ENCODE measurements at regions not wholly inside any gene's neighbourhood (a gene's known extent, or its start where the extent isn't known, plus 50 kb on each side); places are given as distances from the start of the nearest gene placed in this dataset.

- Histone ChIP-seq H3K27me3 (ENCODE audit: low read depth) (no peaks in the 10 kb centered on the region), H3K4me1 (no peaks in the 10 kb centered on the region), H3K9me3 (no peaks in the 10 kb centered on the region), H3K4me3 (no peak overlapping the region), H3K36me3 (replicated peaks) (no peaks in the 10 kb centered on the region)
- DNase-seq (ENCODE audit: low spot score in 2 of 2) = no peak
- in situ Hi-C loops (cut with MboI; ENCODE audit: low sequenced_read_pairs) = no loop called here
Measured at GRCh38 chr1:60196026-60196425, 122.5 kb upstream of the C1orf87 start.

- no peaks in the 10 kb centered on the region for H3K36me3 ChIP-seq (replicated peaks)
- DNase-seq (ENCODE audit: low spot score in 2 of 2) = no peak
- in situ Hi-C loops (cut with MboI; ENCODE audit: low sequenced_read_pairs) = no loop called here
- H3K4me3 ChIP-seq = no peak overlapping the region
- no peaks in the 10 kb centered on the region for H3K4me1 ChIP-seq
- H3K9me3 ChIP-seq = no peaks in the 10 kb centered on the region; the same call in 1 of the 2 replicates
- H3K27me3 ChIP-seq (ENCODE audit: low read depth) = no peaks in the 10 kb centered on the region
Measured at GRCh38 chr1:60185684-60186083, 112.1 kb upstream of the C1orf87 start.

- in situ Hi-C loops (cut with MboI; ENCODE audit: low sequenced_read_pairs) = no loop called here
- Histone ChIP-seq H3K36me3 (replicated peaks) (no peaks in the 10 kb centered on the region), H3K4me3 (no peak overlapping the region), H3K27me3 (ENCODE audit: low read depth) (no peaks in the 10 kb centered on the region), H3K4me1 (no peaks in the 10 kb centered on the region), H3K9me3 (no peaks in the 10 kb centered on the region; the same call in 1 of the 2 replicates)
- no peak for DNase-seq (ENCODE audit: low spot score in 2 of 2)
Measured at GRCh38 chr1:60184521-60184920, 111.0 kb upstream of the C1orf87 start.

GRCh38 chr1:60173729-60174505 is 100.3 kb upstream of the C1orf87 start:
- H3K27me3 ChIP-seq (ENCODE audit: low read depth) = no peaks in the 10 kb centered on the region
- no peak overlapping the region for H3K4me3 ChIP-seq
- in situ Hi-C loops (cut with MboI; ENCODE audit: low sequenced_read_pairs) = no loop called here
- no peaks in the 10 kb centered on the region for H3K9me3 ChIP-seq
- H3K4me1 ChIP-seq = no peaks in the 10 kb centered on the region
- H3K36me3 ChIP-seq (replicated peaks) = no peaks in the 10 kb centered on the region
- DNase-seq (ENCODE audit: low spot score in 2 of 2) = no peak

GRCh38 chr1:60173006-60173405 is 99.4 kb upstream of the C1orf87 start:
- no peak overlapping the region for H3K4me3 ChIP-seq
- in situ Hi-C loops (cut with MboI; ENCODE audit: low sequenced_read_pairs) = no loop called here
- H3K27me3 ChIP-seq (ENCODE audit: low read depth) = no peaks in the 10 kb centered on the region
- H3K36me3 ChIP-seq (replicated peaks) = no peaks in the 10 kb centered on the region
- H3K4me1 ChIP-seq = no peaks in the 10 kb centered on the region
- no peaks in the 10 kb centered on the region for H3K9me3 ChIP-seq
- DNase-seq (ENCODE audit: low spot score in 2 of 2) = no peak

- H3K27me3 ChIP-seq (ENCODE audit: low read depth) = no peaks in the 10 kb centered on the region
- no peak for DNase-seq (ENCODE audit: low spot score in 2 of 2)
- H3K4me1 ChIP-seq = no peaks in the 10 kb centered on the region
- H3K36me3 ChIP-seq (replicated peaks) = no peaks in the 10 kb centered on the region
- no peak overlapping the region for H3K4me3 ChIP-seq
- H3K9me3 ChIP-seq = no peaks in the 10 kb centered on the region
- in situ Hi-C loops (cut with MboI; ENCODE audit: low sequenced_read_pairs) = no loop called here
Measured at GRCh38 chr1:60171801-60172200, 98.2 kb upstream of the C1orf87 start.

- DNase-seq (ENCODE audit: low spot score in 2 of 2) = no peak
- in situ Hi-C loops (cut with MboI; ENCODE audit: low sequenced_read_pairs) = no loop called here
- H3K9me3 ChIP-seq = no peaks in the 10 kb centered on the region
Measured at GRCh38 chr1:60170709-60171108, 97.1 kb upstream of the C1orf87 start.

GRCh38 chr1:60169206-60169605 is 95.6 kb upstream of the C1orf87 start:
- H3K9me3 ChIP-seq = no peaks in the 10 kb centered on the region
- in situ Hi-C loops (cut with MboI; ENCODE audit: low sequenced_read_pairs) = no loop called here

More at GRCh38 chr1:60170709-60171108, 97.1 kb upstream of the C1orf87 start:
- no peak overlapping the region for H3K4me3 ChIP-seq
- no peaks in the 10 kb centered on the region; the same call in 1 of the 2 replicates for H3K27me3 ChIP-seq (ENCODE audit: low read depth)
- H3K36me3 ChIP-seq (replicated peaks) = no peaks in the 10 kb centered on the region
- H3K4me1 ChIP-seq = no peaks in the 10 kb centered on the region

GRCh38 chr1:60162936-60163335 is 89.4 kb upstream of the C1orf87 start:
- no peak for DNase-seq (ENCODE audit: low spot score in 2 of 2)
- no peaks in the 10 kb centered on the region for H3K4me1 ChIP-seq
- H3K27me3 ChIP-seq (ENCODE audit: low read depth) = peaks cover 16% of the 10 kb centered on the region
- H3K9me3 ChIP-seq = no peaks in the 10 kb centered on the region
- no peak overlapping the region for H3K4me3 ChIP-seq
- H3K36me3 ChIP-seq (replicated peaks) = no peaks in the 10 kb centered on the region
- in situ Hi-C loops (cut with MboI; ENCODE audit: low sequenced_read_pairs) = no loop called here

More at GRCh38 chr1:60169206-60169605, 95.6 kb upstream of the C1orf87 start:
- Histone ChIP-seq H3K4me1 (no peaks in the 10 kb centered on the region), H3K36me3 (replicated peaks) (no peaks in the 10 kb centered on the region), H3K4me3 (no peak overlapping the region), H3K27me3 (ENCODE audit: low read depth) (peaks cover 9% of the 10 kb centered on the region)
- DNase-seq (ENCODE audit: low spot score in 2 of 2) = no peak

- H3K27me3 ChIP-seq (ENCODE audit: low read depth) = peaks cover 12% of the 10 kb centered on the region
- in situ Hi-C loops (cut with MboI; ENCODE audit: low sequenced_read_pairs) = no loop called here
- H3K36me3 ChIP-seq (replicated peaks) = no peaks in the 10 kb centered on the region
- no peaks in the 10 kb centered on the region for H3K9me3 ChIP-seq
- no peaks in the 10 kb centered on the region for H3K4me1 ChIP-seq
- no peak for DNase-seq (ENCODE audit: low spot score in 2 of 2)
- H3K4me3 ChIP-seq = no peak overlapping the region
Measured at GRCh38 chr1:60160141-60160540, 86.6 kb upstream of the C1orf87 start.

GRCh38 chr1:60156371-60156770 is 82.8 kb upstream of the C1orf87 start:
- Histone ChIP-seq H3K27me3 (ENCODE audit: low read depth) (peaks cover 3% of the 10 kb centered on the region; the same call in 1 of the 2 replicates), H3K4me3 (no peak overlapping the region), H3K9me3 (no peaks in the 10 kb centered on the region), H3K36me3 (replicated peaks) (no peaks in the 10 kb centered on the region), H3K4me1 (no peaks in the 10 kb centered on the region)
- no peak for DNase-seq (ENCODE audit: low spot score in 2 of 2)
- in situ Hi-C loops (cut with MboI; ENCODE audit: low sequenced_read_pairs) = no loop called here

- DNase-seq (ENCODE audit: low spot score in 2 of 2) = no peak
- Histone ChIP-seq H3K4me1 (no peaks in the 10 kb centered on the region), H3K36me3 (replicated peaks) (no peaks in the 10 kb centered on the region), H3K27me3 (ENCODE audit: low read depth) (no peaks in the 10 kb centered on the region), H3K4me3 (no peak overlapping the region), H3K9me3 (no peaks in the 10 kb centered on the region)
- in situ Hi-C loops (cut with MboI; ENCODE audit: low sequenced_read_pairs) = no loop called here
Measured at GRCh38 chr1:60153961-60154360, 80.4 kb upstream of the C1orf87 start.

- H3K36me3 ChIP-seq (replicated peaks) = no peaks in the 10 kb centered on the region
- H3K4me3 ChIP-seq = no peak overlapping the region
- no peak for DNase-seq (ENCODE audit: low spot score in 2 of 2)
- no peaks in the 10 kb centered on the region for H3K27me3 ChIP-seq (ENCODE audit: low read depth)
- no peaks in the 10 kb centered on the region for H3K9me3 ChIP-seq
- H3K4me1 ChIP-seq = no peaks in the 10 kb centered on the region
- in situ Hi-C loops (cut with MboI; ENCODE audit: low sequenced_read_pairs) = no loop called here
Measured at GRCh38 chr1:60152891-60153290, 79.3 kb upstream of the C1orf87 start.

GRCh38 chr1:60151311-60151710 is 77.7 kb upstream of the C1orf87 start:
- Histone ChIP-seq H3K27me3 (ENCODE audit: low read depth) (no peaks in the 10 kb centered on the region), H3K4me3 (no peak overlapping the region), H3K9me3 (no peaks in the 10 kb centered on the region), H3K36me3 (replicated peaks) (no peaks in the 10 kb centered on the region), H3K4me1 (no peaks in the 10 kb centered on the region)
- in situ Hi-C loops (cut with MboI; ENCODE audit: low sequenced_read_pairs) = no loop called here
- DNase-seq (ENCODE audit: low spot score in 2 of 2) = no peak

- Histone ChIP-seq H3K27me3 (ENCODE audit: low read depth) (no peaks in the 10 kb centered on the region), H3K36me3 (replicated peaks) (no peaks in the 10 kb centered on the region), H3K4me1 (no peaks in the 10 kb centered on the region), H3K4me3 (no peak overlapping the region), H3K9me3 (no peaks in the 10 kb centered on the region)
- no peak for DNase-seq (ENCODE audit: low spot score in 2 of 2)
- in situ Hi-C loops (cut with MboI; ENCODE audit: low sequenced_read_pairs) = no loop called here
Measured at GRCh38 chr1:60149251-60149650, 75.7 kb upstream of the C1orf87 start.
